Fibroblast of skin of left biceps (primary cell): ENCODE measurements at regions not wholly inside any gene's neighbourhood (a gene's known extent, or its start where the extent isn't known, plus 50 kb on each side); places are given as distances from the start of the nearest gene placed in this dataset.
A peak's percentile ranks its signal among the peaks of the same experiment; 100 is the strongest.
"Not testable (repeated sequence)": the region's sequence is repeated elsewhere in the genome, so short reads cannot be mapped to it uniquely, and the experiment has no call there.

Source experiments
- DNase-seq, 2 experiments: peaks; one replicate each; pipeline ENCODE4 v3.0.0-alpha.2; 2013; ENCODE audit warnings: low read depth in 2 of 2

- DNase-seq = no peak
These were observed 276.5 kb upstream of the XYLT1 start for GRCh38 chr16:17747081-17747756.

- DNase-seq = no peak
These were observed 274.3 kb upstream of the XYLT1 start for GRCh38 chr16:17744921-17745572.

- DNase-seq = no peak
These were observed 272.8 kb upstream of the XYLT1 start for GRCh38 chr16:17743578-17743977.

- DNase-seq = no peak
These were observed 272.4 kb upstream of the XYLT1 start for GRCh38 chr16:17743158-17743557.

GRCh38 chr16:17735099-17735498 lies 264.3 kb upstream of the XYLT1 start:
- DNase-seq = not testable (repeated sequence)

- no peak for DNase-seq
These were observed 259.1 kb upstream of the XYLT1 start for GRCh38 chr16:17729820-17730219.

- DNase-seq = no peak
These were observed 257.4 kb upstream of the XYLT1 start for GRCh38 chr16:17728196-17728595.

- DNase-seq = peak; percentile 44 to 53
These were observed 253.6 kb upstream of the XYLT1 start for GRCh38 chr16:17724242-17724898.

GRCh38 chr16:17723531-17724134 lies 252.9 kb upstream of the XYLT1 start:
- DNase-seq = peak; percentile 16 to 25

GRCh38 chr16:17718495-17718894 lies 247.7 kb upstream of the XYLT1 start:
- no peak for DNase-seq

GRCh38 chr16:17705847-17706246 lies 235.1 kb upstream of the XYLT1 start:
- no peak for DNase-seq

GRCh38 chr16:17696616-17697015 lies 225.9 kb upstream of the XYLT1 start:
- no peak for DNase-seq

- DNase-seq = no peak
These were observed 221.7 kb upstream of the XYLT1 start for GRCh38 chr16:17692484-17692883.

- no peak for DNase-seq
These were observed 221.1 kb upstream of the XYLT1 start for GRCh38 chr16:17691899-17692176.

- no peak for DNase-seq
These were observed 220.5 kb upstream of the XYLT1 start for GRCh38 chr16:17691106-17691898.

GRCh38 chr16:17685447-17685846 lies 214.7 kb upstream of the XYLT1 start:
- DNase-seq = no peak

- DNase-seq = no peak
These were observed 212.5 kb upstream of the XYLT1 start for GRCh38 chr16:17683281-17683680.

- DNase-seq = no peak
These were observed 205.4 kb upstream of the XYLT1 start for GRCh38 chr16:17676171-17676570.

GRCh38 chr16:17668386-17668785 lies 197.6 kb upstream of the XYLT1 start:
- DNase-seq = no peak

- no peak for DNase-seq
These were observed 195.5 kb upstream of the XYLT1 start for GRCh38 chr16:17666293-17666692.

- DNase-seq = no peak
These were observed 188.1 kb upstream of the XYLT1 start for GRCh38 chr16:17658881-17659280.

- no peak for DNase-seq
These were observed 186.3 kb upstream of the XYLT1 start for GRCh38 chr16:17657045-17657444.
